22Rv1 (cell line): ENCODE measurements at regions not wholly inside any gene's neighbourhood (a gene's known extent, or its start where the extent isn't known, plus 50 kb on each side); places are given as distances from the start of the nearest gene placed in this dataset.

Experiments used
- H3K27ac ChIP-seq: fragments of 450-650 bp; 2 replicates; pipeline ENCODE4 v1.5.1; 2017
- CTCF ChIP-seq: fragments of 450-650 bp; IDR thresholded peaks from 2 replicates; pipeline ENCODE4 v1.5.1; 2017; ENCODE audit warnings: mild to moderate bottlenecking
- ZFX ChIP-seq: fragments of 450-650 bp; IDR thresholded peaks from 2 replicates; pipeline ENCODE4 v1.6.1; 2017; ENCODE audit warnings: antibody characterized with exemption, borderline replicate concordance

GRCh38 chr13:44810061-44810840, 179.0 kb downstream of the NUFIP1 start:
- H3K27ac ChIP-seq: no peak overlapping the region
- TF ChIP-seq ZFX: no peak

- no peak overlapping the region for H3K27ac ChIP-seq
- TF ChIP-seq CTCF: no peak
- no peak for TF ChIP-seq ZFX
Observed at GRCh38 chr13:44809190-44809589, 180.1 kb downstream of the NUFIP1 start.

- TF ChIP-seq CTCF (no peak), ZFX (no peak)
- H3K27ac ChIP-seq: no peak overlapping the region
Observed at GRCh38 chr13:44808185-44808584, 181.1 kb downstream of the NUFIP1 start.

GRCh38 chr13:44807449-44808034, 181.7 kb downstream of the NUFIP1 start:
- H3K27ac ChIP-seq: no peak overlapping the region
- no peak for TF ChIP-seq CTCF
- TF ChIP-seq ZFX: no peak

GRCh38 chr13:44806826-44807225, 182.4 kb downstream of the NUFIP1 start:
- no peak for TF ChIP-seq CTCF
- no peak for TF ChIP-seq ZFX
- H3K27ac ChIP-seq: no peak overlapping the region

GRCh38 chr13:44805585-44805984, 183.7 kb downstream of the NUFIP1 start:
- no peak overlapping the region for H3K27ac ChIP-seq
- no peak for TF ChIP-seq ZFX
- TF ChIP-seq CTCF: no peak

- TF ChIP-seq ZFX (no peak), CTCF (no peak)
- H3K27ac ChIP-seq: no peak overlapping the region
Observed at GRCh38 chr13:44803390-44803789, 185.9 kb downstream of the NUFIP1 start.
